Nephron progenitor cell (in vitro differentiated cells): ENCODE measurements at regions not wholly inside any gene's neighbourhood (a gene's known extent, or its start where the extent isn't known, plus 50 kb on each side); places are given as distances from the start of the nearest gene placed in this dataset.

Experiments used
- DNase-seq: peaks from one replicate; pipeline ENCODE4 v3.0.0; 2021
- H3K27ac Mint-ChIP-seq: 2 replicates; pipeline ENCODE4 v1.8.0; 2021; ENCODE audit warnings: mild to moderate bottlenecking, moderate library complexity, mixed read lengths
- H3K27me3 Mint-ChIP-seq: 2 replicates; pipeline ENCODE4 v1.8.0; 2021; ENCODE audit warnings: mild to moderate bottlenecking, low read depth, mixed read lengths; ENCODE audit not compliant: poor library complexity
- H3K36me3 Mint-ChIP-seq: 2 replicates; pipeline ENCODE4 v1.8.0; 2021; ENCODE audit warnings: low read depth, mixed read lengths
- H3K4me1 Mint-ChIP-seq: 2 replicates; pipeline ENCODE4 v1.8.0; 2021; ENCODE audit warnings: mixed read lengths
- H3K4me3 Mint-ChIP-seq: 2 replicates; pipeline ENCODE4 v1.8.0; 2021; ENCODE audit warnings: mild to moderate bottlenecking, moderate library complexity, mixed read lengths
- H3K9me3 Mint-ChIP-seq: 2 replicates; pipeline ENCODE4 v1.8.0; 2021; ENCODE audit warnings: mild to moderate bottlenecking, moderate library complexity, mixed read lengths
- TF ChIP-seq, protein P1 (sequence below): fragments of 200-600 bp; sonication (generic); IDR thresholded peaks from 2 replicates; pipeline ENCODE4 v1.5.0; 2021; ENCODE audit warnings: antibody characterized with exemption

DNA sequence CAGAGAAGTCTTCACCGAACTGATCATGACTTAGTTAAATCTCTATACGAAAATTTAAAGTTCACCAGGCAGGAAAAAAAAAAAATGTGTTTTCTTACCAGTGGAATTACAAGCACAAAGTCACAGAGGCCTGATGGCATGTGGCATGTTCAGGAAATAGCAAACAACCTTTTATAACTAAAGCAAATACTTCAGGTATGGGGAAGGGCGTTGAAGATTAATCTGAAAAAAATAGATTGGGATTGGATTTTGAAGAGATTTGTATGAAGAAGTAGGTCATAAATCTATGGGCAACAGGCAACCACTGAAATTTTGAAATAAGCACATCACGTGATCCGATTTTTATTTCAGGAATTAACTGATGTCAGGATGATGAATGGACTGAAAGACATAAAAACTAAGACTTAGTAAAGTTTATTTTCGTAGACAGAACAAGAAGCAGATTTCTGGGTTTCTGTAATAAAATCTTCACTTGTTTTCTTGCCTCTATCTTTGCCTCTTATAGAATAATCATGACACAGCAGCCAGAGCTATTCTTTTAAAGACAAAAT is 295.9 kb upstream of the ADGRL4 start:
- Mint-ChIP-seq H3K27ac (no peak overlapping the region), H3K4me3 (no peak overlapping the region), H3K4me1 (no peaks in the 10 kb centered on the region), H3K9me3 (no peaks in the 10 kb centered on the region), H3K27me3 (no peaks in the 10 kb centered on the region), H3K36me3 (no peaks in the 10 kb centered on the region)
- TF ChIP-seq, protein P1, sequence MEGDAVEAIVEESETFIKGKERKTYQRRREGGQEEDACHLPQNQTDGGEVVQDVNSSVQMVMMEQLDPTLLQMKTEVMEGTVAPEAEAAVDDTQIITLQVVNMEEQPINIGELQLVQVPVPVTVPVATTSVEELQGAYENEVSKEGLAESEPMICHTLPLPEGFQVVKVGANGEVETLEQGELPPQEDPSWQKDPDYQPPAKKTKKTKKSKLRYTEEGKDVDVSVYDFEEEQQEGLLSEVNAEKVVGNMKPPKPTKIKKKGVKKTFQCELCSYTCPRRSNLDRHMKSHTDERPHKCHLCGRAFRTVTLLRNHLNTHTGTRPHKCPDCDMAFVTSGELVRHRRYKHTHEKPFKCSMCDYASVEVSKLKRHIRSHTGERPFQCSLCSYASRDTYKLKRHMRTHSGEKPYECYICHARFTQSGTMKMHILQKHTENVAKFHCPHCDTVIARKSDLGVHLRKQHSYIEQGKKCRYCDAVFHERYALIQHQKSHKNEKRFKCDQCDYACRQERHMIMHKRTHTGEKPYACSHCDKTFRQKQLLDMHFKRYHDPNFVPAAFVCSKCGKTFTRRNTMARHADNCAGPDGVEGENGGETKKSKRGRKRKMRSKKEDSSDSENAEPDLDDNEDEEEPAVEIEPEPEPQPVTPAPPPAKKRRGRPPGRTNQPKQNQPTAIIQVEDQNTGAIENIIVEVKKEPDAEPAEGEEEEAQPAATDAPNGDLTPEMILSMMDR, result no peak
- DNase-seq, result no peak

DNA sequence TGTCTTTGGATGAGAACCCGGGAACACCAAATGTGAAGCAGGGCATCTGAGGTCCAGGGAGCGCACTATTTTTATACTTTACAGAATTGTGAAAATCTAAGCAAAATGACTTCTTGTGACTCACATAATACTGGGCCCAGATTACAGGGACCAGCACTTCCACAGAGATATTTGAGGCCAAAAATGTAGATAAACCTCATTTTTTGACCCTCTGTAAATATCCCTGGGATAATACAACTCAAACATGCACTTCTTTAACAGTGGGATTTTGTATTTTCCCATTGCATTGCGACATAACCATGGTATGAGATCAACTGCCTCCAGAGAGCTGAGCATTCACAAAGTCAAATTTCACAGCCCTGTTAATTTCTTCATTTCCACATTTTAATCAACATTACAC is 289.4 kb upstream of the ADGRL4 start:
- Mint-ChIP-seq H3K9me3 (no peaks in the 10 kb centered on the region), H3K4me1 (no peaks in the 10 kb centered on the region), H3K27ac (no peak overlapping the region), H3K27me3 (no peaks in the 10 kb centered on the region), H3K36me3 (no peaks in the 10 kb centered on the region), H3K4me3 (no peak overlapping the region)
- TF ChIP-seq, protein P1, result no peak
- DNase-seq, result no peak

DNA sequence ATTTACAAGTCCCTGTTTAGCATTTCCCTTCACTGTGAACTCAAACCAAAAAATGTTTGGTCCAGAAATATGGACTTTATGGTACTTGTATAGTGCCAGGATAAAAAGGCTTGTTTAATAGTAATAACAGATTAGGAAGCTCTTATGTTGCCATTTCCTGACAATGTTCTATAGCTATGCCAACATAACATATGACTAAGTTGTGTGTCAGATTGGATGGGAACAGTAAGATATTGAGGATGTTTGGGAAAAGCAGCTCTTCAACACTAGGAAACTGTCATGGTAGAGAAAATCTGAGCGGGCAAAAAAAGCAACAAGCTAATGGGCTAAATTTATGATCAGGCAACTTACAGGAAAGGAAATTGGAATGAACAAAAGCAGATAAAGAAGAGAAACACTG is 287.1 kb upstream of the ADGRL4 start:
- TF ChIP-seq, protein P1, result no peak
- DNase-seq, result no peak
- Mint-ChIP-seq H3K27ac (no peak overlapping the region), H3K36me3 (no peaks in the 10 kb centered on the region), H3K4me1 (no peaks in the 10 kb centered on the region), H3K4me3 (no peak overlapping the region), H3K27me3 (no peaks in the 10 kb centered on the region), H3K9me3 (no peaks in the 10 kb centered on the region)

DNA sequence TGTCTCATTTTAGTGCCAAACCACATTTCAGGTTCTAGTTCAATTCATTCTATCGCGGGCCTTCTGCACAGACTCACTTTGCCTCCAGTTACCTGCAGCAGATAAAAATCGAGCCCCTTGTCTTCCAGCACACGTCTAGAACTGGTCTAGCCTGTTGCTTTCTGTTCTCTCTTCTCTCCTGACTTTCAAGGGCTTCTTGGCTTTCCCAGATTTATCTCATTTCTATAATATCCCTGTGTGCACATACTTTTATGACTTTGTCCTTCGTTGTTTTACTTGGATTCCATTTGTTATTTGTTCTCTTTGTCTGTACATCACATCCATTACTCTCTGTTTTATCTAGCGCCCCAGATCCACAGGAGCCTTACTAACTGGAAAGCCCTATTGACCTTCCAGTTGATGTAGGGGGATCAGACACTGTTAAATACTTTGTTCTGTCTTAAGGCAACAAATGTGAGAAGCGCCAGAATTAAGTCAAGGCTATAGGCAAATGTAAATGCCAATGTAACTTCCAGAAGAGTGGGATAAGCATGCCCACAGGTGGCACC is 284.5 kb upstream of the ADGRL4 start:
- Mint-ChIP-seq H3K4me3 (no peak overlapping the region), H3K36me3 (no peaks in the 10 kb centered on the region), H3K9me3 (no peaks in the 10 kb centered on the region), H3K27ac (no peak overlapping the region), H3K4me1 (no peaks in the 10 kb centered on the region), H3K27me3 (peaks cover 5% of the 10 kb centered on the region)
- no peak for DNase-seq
- TF ChIP-seq, protein P1, result no peak

DNA sequence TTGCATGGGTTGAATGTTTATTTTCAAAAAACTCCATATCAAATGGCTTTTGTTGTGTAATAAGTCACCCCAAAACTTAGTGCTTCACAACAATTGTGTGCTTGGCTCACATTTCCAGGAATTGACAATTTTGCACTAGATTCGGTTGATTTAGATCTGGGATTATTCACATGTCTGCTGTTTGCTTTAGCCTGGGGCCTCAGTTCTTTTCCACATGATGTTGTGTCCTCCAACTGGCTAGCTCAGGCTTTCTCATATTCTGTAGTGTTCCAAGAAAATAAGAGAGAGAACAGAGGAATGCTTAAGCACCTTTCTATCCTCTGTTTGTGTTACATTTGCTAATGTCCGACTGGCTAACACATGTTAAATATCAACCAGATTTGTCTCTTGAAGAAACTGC is 281.5 kb upstream of the ADGRL4 start:
- DNase-seq, result no peak
- Mint-ChIP-seq H3K4me1 (no peaks in the 10 kb centered on the region), H3K36me3 (no peaks in the 10 kb centered on the region), H3K27me3 (peaks cover 5% of the 10 kb centered on the region), H3K27ac (no peak overlapping the region), H3K9me3 (no peaks in the 10 kb centered on the region), H3K4me3 (no peak overlapping the region)
- TF ChIP-seq, protein P1, result no peak

DNA sequence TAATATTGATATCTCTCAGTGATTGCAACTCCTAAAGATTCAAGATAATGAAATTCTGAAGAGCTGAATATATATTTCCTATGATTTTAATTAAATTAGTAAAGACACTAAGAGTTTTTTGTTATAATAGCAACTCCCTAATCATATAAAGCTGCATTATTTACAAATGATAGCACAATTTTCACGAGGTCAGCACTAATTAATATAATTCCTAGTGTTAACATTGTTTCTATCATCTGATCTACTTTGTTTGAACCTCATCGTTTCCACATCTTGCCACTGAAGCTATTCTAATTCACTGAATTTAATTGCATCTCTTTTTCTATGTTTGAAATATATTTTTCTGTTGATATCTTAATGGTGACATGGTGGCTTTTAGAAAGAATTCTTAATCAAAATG is 279.1 kb upstream of the ADGRL4 start:
- H3K4me1 Mint-ChIP-seq, result no peaks in the 10 kb centered on the region
- H3K36me3 Mint-ChIP-seq, result no peaks in the 10 kb centered on the region
- H3K4me3 Mint-ChIP-seq, result no peak overlapping the region
- no peak overlapping the region for H3K27ac Mint-ChIP-seq
- peaks cover 5% of the 10 kb centered on the region for H3K27me3 Mint-ChIP-seq
- TF ChIP-seq, protein P1, result no peak
- no peaks in the 10 kb centered on the region for H3K9me3 Mint-ChIP-seq
- DNase-seq, result no peak
